HS-27A (cell line): ENCODE measurements at regions not wholly inside any gene's neighbourhood (a gene's known extent, or its start where the extent isn't known, plus 50 kb on each side); places are given as distances from the start of the nearest gene placed in this dataset.
"Not testable (repeated sequence)": the region's sequence is repeated elsewhere in the genome, so short reads cannot be mapped to it uniquely, and the experiment has no call there.

Experiments used
- DNase-seq: peaks from one replicate; pipeline ENCODE4 v3.0.0-alpha.2; 2012; ENCODE audit warnings: low read depth, missing footprints

DNA sequence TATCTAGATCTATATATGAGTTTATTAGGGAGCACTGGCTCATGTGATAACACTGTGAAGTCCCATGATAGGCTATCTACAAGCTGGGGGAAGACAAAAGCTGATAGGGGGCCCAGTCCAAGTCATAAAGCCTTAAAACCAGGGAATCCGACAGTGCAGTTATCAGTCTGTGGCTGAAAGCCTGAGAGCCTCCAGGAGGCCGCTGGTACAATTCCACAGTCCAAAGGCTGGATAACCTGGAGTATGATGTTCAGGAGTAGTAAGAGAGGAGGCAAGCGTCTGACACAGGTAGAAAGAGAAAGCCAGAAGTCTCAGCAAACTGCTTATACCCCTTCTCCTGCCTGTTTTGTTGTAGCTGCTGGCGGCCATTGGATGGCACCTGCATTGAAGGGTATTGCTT lies 177.6 kb upstream of the SPRY1 start:
- DNase-seq: no peak

DNA sequence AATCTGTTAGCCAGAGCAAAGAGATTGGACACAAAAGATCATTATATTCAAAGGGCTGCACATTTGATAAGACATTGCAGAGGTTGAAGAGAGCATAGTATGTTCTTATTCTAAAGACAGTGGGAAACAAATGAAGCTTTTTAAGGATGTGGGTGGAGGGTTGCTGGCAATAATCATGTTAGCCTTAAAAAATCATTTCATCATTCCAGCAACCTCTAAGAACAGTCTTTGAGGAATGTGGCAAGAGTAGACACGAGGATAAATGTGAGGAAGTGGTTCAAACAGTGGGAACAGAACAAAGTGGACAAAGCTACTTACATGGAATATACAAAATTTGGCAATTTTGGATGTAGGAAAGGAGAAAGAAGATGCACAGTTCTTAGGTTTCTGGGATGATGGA lies 167.3 kb upstream of the SPRY1 start:
- no peak for DNase-seq

DNA sequence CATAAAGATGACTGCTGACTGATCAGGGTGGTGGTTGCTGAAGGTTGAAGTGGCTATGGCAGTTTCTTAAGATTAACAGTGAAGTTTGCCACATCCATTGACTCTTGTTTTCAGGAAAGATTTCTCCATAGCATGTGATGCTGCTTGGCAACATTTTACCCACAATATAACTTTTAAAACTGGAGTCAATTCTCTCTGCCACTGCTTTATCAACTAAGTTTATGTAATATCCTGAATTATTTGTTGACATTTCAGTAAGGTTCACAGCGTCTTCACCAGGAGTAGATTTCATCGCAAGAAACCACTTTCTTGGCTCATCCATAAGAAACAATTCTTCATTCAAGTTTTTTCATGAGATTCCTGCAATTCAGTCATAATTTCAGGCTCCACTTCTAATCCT lies 166.5 kb upstream of the SPRY1 start:
- DNase-seq: no peak

DNA sequence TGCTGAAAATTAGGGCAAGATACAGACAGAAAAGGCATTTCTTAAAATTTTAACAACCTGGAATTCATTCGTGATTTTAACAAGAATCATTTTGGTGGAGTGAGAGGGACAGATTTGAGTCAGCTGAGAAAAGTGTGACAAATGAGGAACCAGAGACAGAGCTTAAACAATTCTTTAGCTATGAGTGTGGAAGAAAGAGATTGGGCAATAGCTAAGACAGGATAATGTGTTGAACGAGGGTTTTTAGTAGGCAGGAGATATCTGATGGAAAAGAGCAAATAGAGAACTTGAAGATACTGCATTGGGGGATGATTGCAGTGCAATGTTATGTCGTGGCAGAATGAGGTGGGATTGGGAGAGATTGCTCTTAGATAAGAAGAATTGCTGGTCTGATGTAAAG lies 164.2 kb upstream of the SPRY1 start:
- DNase-seq: no peak

DNA sequence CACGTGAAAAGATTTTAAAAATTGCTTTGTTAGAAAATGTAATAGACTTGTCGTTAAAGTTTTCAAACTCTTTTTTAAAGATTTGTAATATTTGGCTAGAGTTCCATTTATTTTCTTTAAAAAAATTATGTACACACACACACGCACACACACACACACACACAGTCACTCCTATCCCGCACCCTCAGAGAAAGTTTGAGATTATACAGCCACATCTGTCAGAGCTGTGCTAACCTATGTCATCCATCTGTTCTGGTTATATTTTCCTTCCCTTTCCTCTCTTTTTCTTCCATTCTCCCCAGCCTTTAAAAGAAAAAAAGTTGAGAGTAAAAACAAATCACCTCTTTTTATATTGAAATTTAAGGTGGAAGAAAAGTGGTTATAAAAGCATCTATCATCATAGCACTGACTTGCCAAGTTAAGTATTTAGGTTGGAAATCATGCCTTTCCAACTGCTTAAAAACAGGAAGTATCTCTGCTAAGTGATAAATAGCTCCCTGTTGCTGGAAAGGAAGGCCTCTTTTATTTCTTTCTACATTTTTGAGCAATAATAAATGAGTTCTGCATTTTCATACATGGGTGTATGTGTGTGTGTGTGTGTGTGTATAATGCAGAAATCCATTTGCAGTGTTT lies 163.3 kb upstream of the SPRY1 start:
- DNase-seq: no peak

DNA sequence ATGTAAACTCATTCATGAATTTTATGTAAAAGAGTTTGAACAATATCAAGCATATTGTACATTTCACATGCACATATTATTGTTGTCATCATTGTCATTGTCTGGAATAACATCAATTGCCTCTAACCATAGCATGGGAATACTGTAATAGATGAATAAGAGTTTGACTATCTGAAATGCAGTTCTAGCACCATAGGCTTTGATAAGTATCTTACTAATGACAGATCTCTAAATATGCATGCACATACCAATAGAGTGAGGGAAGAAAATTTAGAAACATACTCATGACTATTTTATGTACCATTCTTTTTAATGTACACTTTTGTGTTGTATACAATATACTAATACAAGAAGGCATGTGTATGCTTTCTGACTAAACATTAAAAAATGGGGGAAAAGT lies 161.6 kb upstream of the SPRY1 start:
- no peak for DNase-seq

DNA sequence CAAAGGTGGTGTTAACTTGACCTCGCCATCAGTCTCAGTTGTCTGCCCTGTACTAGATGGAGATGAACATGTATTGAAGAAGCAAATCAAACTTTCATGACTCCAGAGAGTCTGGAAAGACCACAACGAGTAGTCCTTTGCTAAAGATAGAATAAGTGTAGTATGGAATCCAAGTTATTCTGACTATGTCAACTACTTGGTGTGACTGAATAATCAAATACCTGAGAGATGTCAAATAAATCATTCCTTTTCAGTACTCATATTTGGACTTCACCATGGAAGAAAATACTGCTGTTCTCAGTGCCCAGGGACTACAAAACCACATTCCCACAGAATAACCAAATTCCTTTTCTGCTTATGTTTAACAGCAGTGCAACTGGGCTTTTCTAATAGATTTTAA lies 161.2 kb upstream of the SPRY1 start:
- peak; percentile 40 for DNase-seq

DNA sequence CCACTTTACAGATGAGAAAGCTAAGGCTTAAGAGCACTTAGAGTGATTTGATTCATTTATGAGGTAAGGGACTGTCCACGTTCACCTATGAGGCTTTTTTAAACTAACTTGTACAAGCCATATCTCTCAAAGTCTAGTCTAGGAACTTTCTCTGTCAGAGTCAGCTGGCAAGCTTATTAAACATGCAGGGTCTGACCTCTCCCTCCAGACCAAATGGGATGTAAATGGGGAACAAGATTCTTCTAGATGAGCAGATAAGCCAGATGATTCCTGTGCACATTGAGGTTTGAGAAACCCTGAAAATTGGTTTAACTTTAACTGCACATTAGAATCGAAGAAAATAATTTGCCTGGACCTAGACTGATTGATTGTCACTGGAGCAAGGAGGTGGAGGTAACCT lies 160.0 kb upstream of the SPRY1 start:
- no peak for DNase-seq

DNA sequence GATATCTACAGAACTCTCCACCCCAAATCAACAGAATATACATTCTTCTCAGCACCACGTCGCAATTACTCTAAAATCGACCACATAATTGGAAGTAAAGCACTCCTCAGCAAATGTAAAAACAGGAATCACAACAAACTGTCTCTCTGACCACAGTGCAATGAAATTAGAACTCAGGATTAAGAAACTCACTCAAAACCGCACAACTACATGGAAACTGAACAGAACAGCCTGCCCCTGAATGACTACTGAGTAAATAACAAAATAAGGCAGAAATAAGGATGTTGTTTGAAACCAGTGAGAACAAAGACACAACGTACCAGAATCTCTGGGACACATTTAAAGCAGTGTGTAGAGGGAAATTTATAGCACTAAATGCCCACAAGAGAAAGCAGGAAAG lies 156.3 kb upstream of the SPRY1 start:
- not testable (repeated sequence) for DNase-seq

DNA sequence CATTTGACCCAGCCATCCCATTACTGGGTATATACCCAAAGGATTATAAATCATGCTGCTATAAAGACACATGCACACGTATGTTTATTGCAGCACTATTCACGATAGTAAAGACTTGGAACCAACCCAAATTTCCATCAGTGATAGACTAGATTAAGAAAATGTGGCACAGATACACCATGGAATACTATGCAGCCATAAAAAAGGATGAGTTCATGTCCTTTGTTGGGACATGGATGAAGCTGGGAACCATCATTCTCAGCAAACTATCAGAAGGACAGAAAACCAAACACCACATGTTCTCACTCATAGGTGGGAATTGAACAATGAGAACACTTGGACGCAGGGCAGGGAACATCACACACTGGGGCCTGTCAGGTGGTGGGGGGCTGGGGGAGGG lies 153.4 kb upstream of the SPRY1 start:
- DNase-seq: not testable (repeated sequence)

DNA sequence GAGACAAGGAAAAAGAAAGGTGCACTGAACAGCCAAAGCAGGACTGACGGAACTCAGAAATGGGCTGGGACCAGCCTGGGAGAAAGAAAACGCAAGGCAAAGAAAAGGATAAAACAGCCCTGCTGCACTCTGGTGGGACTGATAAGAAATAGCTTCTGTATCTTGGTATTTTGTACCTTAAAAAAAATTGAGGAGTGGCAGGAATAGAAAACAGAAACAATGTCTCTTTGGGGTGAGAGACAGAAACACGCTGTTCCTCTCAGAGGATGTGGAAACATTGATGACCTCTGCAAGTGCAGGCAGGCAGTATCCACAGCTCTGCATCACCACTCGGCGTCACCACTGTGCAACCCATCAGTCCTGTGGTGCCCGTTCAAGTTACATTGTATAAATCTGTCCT lies 152.5 kb upstream of the SPRY1 start:
- DNase-seq: no peak

DNA sequence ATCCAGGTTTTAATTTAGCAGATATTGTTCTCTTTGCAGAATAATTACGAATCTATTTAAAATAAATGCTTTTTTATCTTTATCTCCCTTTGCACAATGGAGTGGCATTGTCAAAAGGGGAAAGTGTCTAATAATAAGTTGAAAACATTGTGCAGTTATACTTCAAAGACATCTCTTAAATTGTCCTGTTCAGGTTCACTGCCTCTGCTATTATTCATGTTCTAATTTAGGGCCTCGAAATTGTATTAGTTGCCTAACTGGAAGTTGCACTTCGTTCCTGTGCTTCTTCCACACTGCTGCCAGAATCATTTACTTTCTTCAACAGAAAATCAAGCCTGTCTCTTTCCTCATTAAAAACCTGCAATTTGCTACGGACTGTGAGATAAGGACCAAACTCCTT lies 150.5 kb upstream of the SPRY1 start:
- no peak for DNase-seq

DNA sequence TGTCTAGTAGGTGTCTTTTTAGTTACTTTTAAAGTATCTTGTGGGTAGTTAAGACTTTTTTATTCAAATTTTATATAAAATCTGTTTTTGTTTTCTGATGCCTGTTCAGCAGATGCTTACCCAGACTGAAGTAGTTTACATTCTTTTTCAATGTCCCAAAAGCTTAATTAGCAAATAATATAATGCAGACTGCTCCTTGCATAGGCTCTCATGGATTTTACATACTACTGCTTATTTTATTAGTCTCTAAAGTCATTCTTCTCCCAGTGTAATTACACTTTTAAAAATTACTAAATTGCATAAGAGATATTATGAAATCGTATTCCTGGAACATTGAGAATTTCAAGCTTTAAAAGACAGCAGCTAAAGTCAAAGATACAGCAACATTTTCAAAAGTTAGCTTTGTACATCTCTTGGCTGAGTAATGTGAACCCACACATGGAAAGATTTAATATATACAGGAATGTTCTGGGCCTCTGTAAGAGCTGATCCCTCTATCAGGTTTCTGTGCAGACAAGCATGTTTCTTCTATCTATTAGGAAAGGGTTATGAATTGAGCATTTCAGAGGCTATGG lies 148.4 kb upstream of the SPRY1 start:
- no peak for DNase-seq

DNA sequence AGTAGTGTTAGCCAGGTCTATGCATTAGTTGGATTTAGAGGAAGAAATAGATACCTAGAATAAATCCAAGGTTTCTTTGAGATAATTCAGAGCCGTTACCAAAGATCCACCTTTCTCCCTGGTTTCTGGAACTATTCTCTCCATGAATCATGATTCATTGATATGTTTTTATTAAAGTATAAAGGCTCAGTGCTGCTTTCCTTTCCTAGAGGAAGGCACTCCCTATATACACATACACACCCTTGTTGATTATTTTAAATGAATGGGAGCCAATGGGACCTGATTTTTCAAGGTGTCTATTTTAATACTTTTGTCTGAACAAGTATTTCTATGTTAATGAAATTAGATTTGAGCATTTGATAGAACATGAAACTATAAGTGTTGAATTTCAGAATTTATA lies 146.8 kb upstream of the SPRY1 start:
- DNase-seq: no peak

DNA sequence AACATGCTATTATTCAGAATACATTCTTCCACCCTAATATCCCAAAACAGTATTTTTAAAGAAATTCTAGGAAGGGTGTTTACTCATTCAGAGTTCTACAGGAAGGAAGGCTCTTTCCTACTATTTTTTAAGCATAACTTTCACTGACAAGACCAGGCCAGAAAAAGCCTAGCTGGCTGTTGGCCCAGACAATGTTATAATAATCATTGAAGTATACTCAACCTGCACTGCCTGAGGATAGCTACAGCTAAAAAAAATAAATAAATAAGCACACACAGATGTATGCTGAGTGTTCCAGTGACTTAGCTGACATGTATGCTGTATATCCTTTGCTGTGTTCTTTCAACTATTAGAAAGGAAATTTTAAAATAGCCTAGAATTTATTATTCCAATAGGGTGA lies 145.8 kb upstream of the SPRY1 start:
- DNase-seq: no peak

DNA sequence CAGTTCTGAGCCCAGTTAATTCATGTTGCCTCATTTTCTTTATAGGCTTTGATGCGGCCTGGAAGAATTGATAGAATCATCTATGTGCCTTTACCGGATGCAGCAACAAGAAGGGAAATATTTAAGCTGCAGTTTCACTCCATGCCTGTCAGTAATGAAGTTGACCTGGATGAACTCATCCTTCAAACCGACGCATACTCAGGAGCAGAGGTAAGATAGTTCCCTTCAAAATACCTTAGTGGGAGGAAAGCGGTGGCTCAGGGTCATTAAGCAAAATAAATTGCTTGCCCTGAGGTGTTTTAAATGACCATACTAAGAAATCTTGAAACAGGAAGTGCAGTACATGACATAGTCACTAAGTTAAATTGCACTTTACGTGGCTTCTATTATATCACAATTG lies 140.6 kb upstream of the SPRY1 start:
- no peak for DNase-seq

DNA sequence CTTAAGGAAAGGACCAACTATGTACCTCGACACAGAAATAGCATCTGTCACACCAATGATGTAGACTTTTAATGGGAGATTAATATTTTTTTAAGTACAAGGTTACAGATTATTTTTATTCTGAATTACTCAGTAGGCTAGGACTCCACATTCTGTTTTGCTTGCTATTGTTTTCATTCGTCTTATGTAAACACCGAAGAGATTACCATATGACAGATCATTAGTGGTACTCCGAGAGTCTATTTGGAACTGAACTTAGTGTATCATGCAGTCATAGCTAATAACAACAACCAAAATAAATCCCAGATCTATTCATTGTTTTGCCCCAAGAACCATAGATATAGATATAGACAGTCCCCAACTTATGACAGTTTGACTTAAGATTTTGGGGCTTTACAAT lies 139.7 kb upstream of the SPRY1 start:
- DNase-seq: no peak

DNA sequence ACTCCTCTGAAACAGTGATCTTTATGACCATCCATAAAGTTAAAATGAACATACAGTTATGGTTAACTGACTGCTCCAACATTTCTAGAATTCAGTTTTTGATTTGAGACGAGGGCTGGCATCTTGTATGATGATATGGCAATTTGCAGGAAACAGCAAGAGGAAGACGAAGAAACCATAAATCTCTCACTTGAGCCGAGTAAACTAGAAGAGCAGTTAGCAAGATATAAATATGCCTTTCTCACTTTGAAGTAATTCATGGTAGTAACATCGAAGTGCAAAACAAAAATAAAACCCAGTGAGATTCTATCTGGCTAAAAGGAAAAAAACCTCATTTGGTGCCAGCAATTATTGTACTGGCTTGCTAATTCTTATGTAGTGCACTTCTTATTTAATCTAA lies 139.0 kb upstream of the SPRY1 start:
- DNase-seq: no peak

DNA sequence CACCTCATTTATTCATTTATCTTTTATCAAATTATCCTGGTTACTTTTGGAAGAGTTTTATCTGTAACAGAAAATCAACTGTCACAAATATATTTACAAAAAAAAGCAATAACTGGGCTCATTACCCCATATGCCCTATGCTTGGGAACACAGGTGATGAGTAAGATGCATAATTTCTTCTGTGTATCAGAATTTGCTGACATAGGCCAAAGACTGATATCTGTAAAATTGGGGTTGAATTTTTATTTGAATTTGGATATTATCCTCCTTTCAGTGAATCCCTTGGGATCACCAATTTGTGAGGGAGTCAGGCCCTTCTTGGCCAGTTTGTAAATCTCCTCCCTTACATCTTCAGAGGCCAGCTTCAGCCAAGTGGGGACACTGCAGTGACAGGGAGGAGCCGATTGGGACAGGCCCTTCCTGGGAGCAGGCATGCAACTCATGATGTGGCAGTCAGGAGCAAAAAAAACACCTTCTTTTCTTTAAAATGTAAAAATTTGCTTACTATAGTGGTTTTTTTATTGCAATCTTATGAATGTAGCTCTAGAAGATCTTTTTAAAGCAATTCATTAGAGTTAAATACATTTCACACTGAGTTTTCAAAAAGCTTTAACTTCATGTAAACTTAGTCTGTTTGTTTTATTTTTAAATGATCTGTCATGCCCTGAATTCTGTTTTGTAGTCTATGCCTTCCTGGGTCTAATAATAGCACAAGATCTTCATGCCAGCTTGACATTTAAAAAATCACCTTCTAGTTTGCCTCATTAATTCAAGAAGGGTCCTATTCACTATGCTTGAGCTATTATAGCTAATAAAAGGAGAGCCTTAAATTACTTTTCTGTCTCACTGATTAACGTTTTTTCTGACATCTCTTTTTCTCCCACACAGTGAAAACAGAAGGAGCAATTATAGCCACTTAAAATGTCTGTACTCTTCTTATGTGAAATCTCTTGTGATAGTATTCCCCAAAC lies 136.6 kb upstream of the SPRY1 start:
- no peak for DNase-seq

DNA sequence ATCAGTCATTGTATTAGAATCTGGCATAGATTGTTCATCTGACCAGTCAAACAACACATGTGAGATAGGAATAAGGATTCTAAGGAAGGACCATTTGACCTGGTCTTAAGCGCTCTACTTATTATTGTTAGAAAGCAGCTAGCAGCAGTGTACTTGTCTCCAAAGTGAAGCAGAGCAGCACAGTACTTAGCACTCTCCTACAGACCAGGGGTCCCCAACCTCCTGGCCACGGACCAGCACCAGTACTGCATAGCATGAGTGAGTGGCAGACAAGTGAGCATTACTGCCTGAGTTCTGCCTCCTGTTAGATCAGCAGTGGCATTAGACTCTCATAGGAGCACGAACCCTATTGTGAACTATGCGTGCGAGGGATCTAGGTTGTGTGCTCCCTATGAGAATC lies 135.9 kb upstream of the SPRY1 start:
- DNase-seq: no peak

DNA sequence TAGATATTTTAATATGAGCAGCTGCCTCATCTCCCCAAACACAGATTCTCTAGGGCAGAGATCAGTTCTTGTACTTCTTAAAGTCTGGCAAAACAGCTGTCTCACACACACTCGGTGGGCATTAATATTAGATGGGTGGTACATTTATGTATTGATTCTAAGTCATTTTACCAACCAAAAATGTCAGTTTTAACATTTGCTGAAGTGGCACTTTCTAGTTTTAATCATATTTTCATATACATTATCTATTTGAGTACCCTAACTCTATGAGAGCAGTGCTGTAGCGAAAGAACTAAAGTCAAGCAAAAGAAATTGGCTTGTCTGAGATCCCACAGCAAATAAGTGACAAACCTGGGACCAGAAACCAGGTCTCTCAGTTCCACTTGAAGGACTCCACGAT lies 134.5 kb upstream of the SPRY1 start:
- DNase-seq: no peak

DNA sequence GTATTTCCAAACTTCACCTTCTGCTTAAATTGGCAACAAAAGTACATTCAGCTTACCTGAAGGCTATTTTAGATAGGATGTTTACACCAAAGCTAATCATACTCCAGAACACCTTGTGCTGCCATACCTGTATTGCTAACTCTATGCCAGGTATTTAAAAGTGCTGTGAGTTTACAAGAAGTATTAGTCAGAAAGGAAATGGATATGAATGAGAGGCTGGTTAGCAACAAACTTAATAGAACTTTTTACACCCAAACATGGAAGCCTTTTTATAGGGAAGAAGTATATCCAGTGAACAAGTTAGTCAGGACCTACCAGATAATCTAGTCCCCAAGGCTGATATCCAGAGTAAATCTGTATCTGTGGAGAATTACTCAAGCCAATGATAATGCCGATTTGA lies 131.2 kb upstream of the SPRY1 start:
- DNase-seq: no peak

DNA sequence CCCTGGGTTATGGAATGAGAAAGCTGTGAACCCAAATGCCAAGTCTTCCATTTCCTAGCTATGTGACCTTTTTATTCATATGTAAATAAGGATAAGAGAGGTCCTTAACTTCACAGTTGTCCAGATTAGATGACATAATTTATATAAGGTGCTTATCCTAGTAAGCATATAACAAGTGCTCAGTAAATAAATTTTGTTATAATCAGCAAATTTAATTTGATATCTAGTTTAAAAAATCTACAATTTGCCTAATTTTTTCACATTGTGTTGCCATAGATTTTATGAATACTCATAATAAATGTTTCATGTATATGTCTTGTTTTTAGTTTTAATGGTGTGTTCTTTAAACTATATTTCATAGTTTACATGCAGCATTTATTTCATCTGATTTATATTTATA lies 130.4 kb upstream of the SPRY1 start:
- no peak for DNase-seq
